ENCODE measurements at regions not wholly inside any gene's neighbourhood (a gene's known extent, or its start where the extent isn't known, plus 50 kb on each side); places are given as distances from the start of the nearest gene placed in this dataset.

GRCh38 chr3:102193255-102193654 is 241.6 kb upstream of the ZPLD1 start:
- no peak for FAIRE-seq
- Histone ChIP-seq H3K79me2 (ENCODE audit: control insufficient read depth, insufficient read depth, low read length) (no peaks in the 10 kb centered on the region), H2AFZ (ENCODE audit: low read depth, low read length) (no peak overlapping the region), H3K36me3 (ENCODE audit: control insufficient read depth in 2 of 2, extremely low read depth in 1 of 2, insufficient read depth in 2 of 2, low read length in 2 of 2) (no peaks in the 10 kb centered on the region), H3K27ac (ENCODE audit: insufficient read depth, low read depth, low read length) (no peak overlapping the region), H3K9me1 (replicated peaks; ENCODE audit: control insufficient read depth, extremely low read depth, insufficient read depth, low read length) (no peaks in the 10 kb centered on the region), H4K20me1 (replicated peaks; ENCODE audit: control insufficient read depth, extremely low read depth, insufficient read depth, low read length) (no peaks in the 10 kb centered on the region), H3K9me3 (replicated peaks; ENCODE audit: control insufficient read depth, insufficient read depth, low read length) (no peaks in the 10 kb centered on the region), H3K4me2 (ENCODE audit: insufficient read depth, low read length) (no peak overlapping the region), H3K27me3 (ENCODE audit: control insufficient read depth in 2 of 2, insufficient read depth in 2 of 2, low read length in 2 of 2) (peaks cover 0 to 3% of the 10 kb centered on the region in 2 experiments), H3K9ac (replicated peaks; ENCODE audit: extremely low read depth, insufficient read depth, low read length) (no peak overlapping the region), H3K4me3 (replicated peaks in 1 of 3; ENCODE audit: insufficient read depth in 1 of 3, low read depth in 1 of 3, low read length in 3 of 3) (no peak overlapping the region), H3K4me1 (ENCODE audit: control insufficient read depth, extremely low read depth, insufficient read depth, low read length) (peaks cover 3% of the 10 kb centered on the region)
- dilution Hi-C loops (cut with MboI; ENCODE audit: extremely low pct_ligation_motif_present, low sequenced_read_pairs), result no loop called here
- ChIA-PET CTCF (interaction anchor here (1.7 kb wide), 1 partner anchor 32 kb away, joined by 7 read pairs; no protein-coding TSS in a partner anchor), POLR2A (no interaction called here)
- DNase-seq (ENCODE audit: low read depth, low spot score), result no peak
- BruUV-seq (replicated peaks), result no TSS peak
- intact Hi-C loops (cut with micrococcal nuclease), result no loop called here
- TF ChIP-seq MYC (IDR thresholded peaks at IDR 0.05; ENCODE audit: low read depth, low read length) (no peak), POLR2A (IDR thresholded peaks at IDR 0.05; ENCODE audit: low read depth, low read length) (no peak), CTCF (IDR thresholded peaks at IDR 0.05; ENCODE audit: extremely low read depth in 1 of 2, insufficient read depth in 1 of 2, low read depth in 1 of 2, low read length in 2 of 2) (no peak), MAX (IDR thresholded peaks at IDR 0.05; ENCODE audit: insufficient read depth, insufficient read length) (no peak), JUN (IDR thresholded peaks at IDR 0.05; ENCODE audit: borderline replicate concordance, insufficient read depth, insufficient read length, low read depth) (no peak), POLR2AphosphoS5 (IDR thresholded peaks at IDR 0.05; ENCODE audit: insufficient read depth, low read depth, low read length) (no peak), EZH2 (IDR thresholded peaks at IDR 0.05; ENCODE audit: borderline replicate concordance, low read depth, low read length, severe bottlenecking) (no peak)
